ENCODE measurements at regions not wholly inside any gene's neighbourhood (a gene's known extent, or its start where the extent isn't known, plus 50 kb on each side); places are given as distances from the start of the nearest gene placed in this dataset.

GRCh38 chrX:133475521-133475920, 60.2 kb upstream of the GPC4 start:
- no peak for TF ChIP-seq CTCF (IDR thresholded peaks at IDR 0.05)
- peak in 1 of 4 donors; percentile 41 for TF ChIP-seq POLR2AphosphoS5 (IDR thresholded peaks at IDR 0.05)
